IPS-20b (cell line): ENCODE measurements at regions not wholly inside any gene's neighbourhood (a gene's known extent, or its start where the extent isn't known, plus 50 kb on each side); places are given as distances from the start of the nearest gene placed in this dataset.

Source experiments
- H3K27ac ChIP-seq: one replicate; pipeline ENCODE4 v1.5.1; 2013; ENCODE audit warnings: low read length
- H3K27me3 ChIP-seq: 2 replicates; pipeline ENCODE4 v1.6.1; 2013; ENCODE audit warnings: mild to moderate bottlenecking, low read length, inconsistent platforms; ENCODE audit not compliant: insufficient read depth
- H3K36me3 ChIP-seq: 2 replicates; pipeline ENCODE4 v1.6.1; 2013; ENCODE audit warnings: low read depth, mild to moderate bottlenecking, inconsistent platforms, low read length, moderate library complexity; ENCODE audit not compliant: insufficient read depth
- H3K4me1 ChIP-seq: 2 replicates; pipeline ENCODE4 v1.6.1; 2013; ENCODE audit warnings: mild to moderate bottlenecking, control low read depth, inconsistent platforms, low read length, moderate library complexity; ENCODE audit not compliant: insufficient read depth
- H3K4me3 ChIP-seq: 2 replicates; pipeline ENCODE4 v1.5.1; 2013; ENCODE audit warnings: mild to moderate bottlenecking, low read length, inconsistent platforms
- H3K9ac ChIP-seq: 2 replicates; pipeline ENCODE4 v1.6.1; 2013; ENCODE audit warnings: low read depth, mild to moderate bottlenecking, inconsistent platforms, low read length, moderate library complexity
- H3K9me3 ChIP-seq: 2 replicates; pipeline ENCODE4 v1.6.1; 2013; ENCODE audit warnings: mild to moderate bottlenecking, low read depth, low read length, inconsistent platforms; ENCODE audit not compliant: insufficient read depth

GRCh38 chr16:6032438-6032837, 934.8 kb upstream of the EEF2KMT start:
- H3K36me3 ChIP-seq: no peaks in the 10 kb centered on the region
- no peaks in the 10 kb centered on the region for H3K27me3 ChIP-seq
- no peaks in the 10 kb centered on the region for H3K4me1 ChIP-seq
- H3K9ac ChIP-seq: no peak overlapping the region
- no peak overlapping the region for H3K4me3 ChIP-seq
- no peaks in the 10 kb centered on the region for H3K9me3 ChIP-seq
- no peak overlapping the region for H3K27ac ChIP-seq

GRCh38 chr16:6031567-6031966, 934.0 kb upstream of the EEF2KMT start:
- Histone ChIP-seq H3K4me3 (no peak overlapping the region), H3K9ac (no peak overlapping the region), H3K27me3 (no peaks in the 10 kb centered on the region), H3K9me3 (no peaks in the 10 kb centered on the region), H3K36me3 (no peaks in the 10 kb centered on the region), H3K27ac (no peak overlapping the region), H3K4me1 (no peaks in the 10 kb centered on the region)

- no peak overlapping the region for H3K4me3 ChIP-seq
- no peaks in the 10 kb centered on the region for H3K4me1 ChIP-seq
- no peaks in the 10 kb centered on the region for H3K36me3 ChIP-seq
- no peak overlapping the region for H3K9ac ChIP-seq
- no peaks in the 10 kb centered on the region for H3K9me3 ChIP-seq
- no peak overlapping the region for H3K27ac ChIP-seq
- no peaks in the 10 kb centered on the region for H3K27me3 ChIP-seq
Measured at GRCh38 chr16:6031102-6031501, 933.5 kb upstream of the EEF2KMT start.

- Histone ChIP-seq H3K27me3 (no peaks in the 10 kb centered on the region), H3K9me3 (no peaks in the 10 kb centered on the region), H3K9ac (no peak overlapping the region), H3K27ac (no peak overlapping the region), H3K4me1 (no peaks in the 10 kb centered on the region), H3K4me3 (no peak overlapping the region), H3K36me3 (no peaks in the 10 kb centered on the region)
Measured at GRCh38 chr16:6027733-6028132, 930.1 kb upstream of the EEF2KMT start.

- no peaks in the 10 kb centered on the region for H3K9me3 ChIP-seq
- no peak overlapping the region for H3K27ac ChIP-seq
- H3K9ac ChIP-seq: no peak overlapping the region
- H3K27me3 ChIP-seq: peaks cover 36% of the 10 kb centered on the region
- H3K4me1 ChIP-seq: no peaks in the 10 kb centered on the region
- H3K36me3 ChIP-seq: no peaks in the 10 kb centered on the region
- H3K4me3 ChIP-seq: no peak overlapping the region
Measured at GRCh38 chr16:6023449-6023848, 925.9 kb upstream of the EEF2KMT start.

- Histone ChIP-seq H3K4me3 (no peak overlapping the region), H3K36me3 (no peaks in the 10 kb centered on the region), H3K27ac (no peak overlapping the region), H3K9ac (no peak overlapping the region), H3K9me3 (no peaks in the 10 kb centered on the region), H3K27me3 (peaks cover 55% of the 10 kb centered on the region), H3K4me1 (no peaks in the 10 kb centered on the region)
Measured at GRCh38 chr16:6021276-6021943, 923.8 kb upstream of the EEF2KMT start.

GRCh38 chr16:6020162-6020985, 922.8 kb upstream of the EEF2KMT start:
- Histone ChIP-seq H3K9me3 (no peaks in the 10 kb centered on the region), H3K27me3 (peaks cover 55% of the 10 kb centered on the region), H3K27ac (no peak overlapping the region), H3K4me3 (peak overlapping the region; percentile 79), H3K4me1 (no peaks in the 10 kb centered on the region), H3K36me3 (no peaks in the 10 kb centered on the region), H3K9ac (peak overlapping the region; percentile 30; the same call in 1 of the 2 replicates)

GRCh38 chr16:6019490-6019991, 921.9 kb upstream of the EEF2KMT start:
- Histone ChIP-seq H3K4me3 (peak overlapping the region; percentile 79), H3K27me3 (peaks cover 55% of the 10 kb centered on the region), H3K36me3 (no peaks in the 10 kb centered on the region), H3K9ac (peak overlapping the region; percentile 30; the same call in 1 of the 2 replicates), H3K4me1 (no peaks in the 10 kb centered on the region), H3K9me3 (no peaks in the 10 kb centered on the region), H3K27ac (no peak overlapping the region)

GRCh38 chr16:6018848-6019489, 921.4 kb upstream of the EEF2KMT start:
- peak overlapping the region; percentile 79; the same call in 1 of the 2 replicates for H3K4me3 ChIP-seq
- peaks cover 55% of the 10 kb centered on the region for H3K27me3 ChIP-seq
- no peaks in the 10 kb centered on the region for H3K4me1 ChIP-seq
- no peak overlapping the region; the same call in 1 of the 2 replicates for H3K9ac ChIP-seq
- no peaks in the 10 kb centered on the region for H3K9me3 ChIP-seq
- H3K27ac ChIP-seq: no peak overlapping the region
- no peaks in the 10 kb centered on the region for H3K36me3 ChIP-seq

- Histone ChIP-seq H3K36me3 (no peaks in the 10 kb centered on the region), H3K27ac (no peak overlapping the region), H3K4me3 (no peak overlapping the region), H3K9ac (no peak overlapping the region), H3K4me1 (no peaks in the 10 kb centered on the region), H3K9me3 (no peaks in the 10 kb centered on the region), H3K27me3 (peaks cover 51% of the 10 kb centered on the region)
Measured at GRCh38 chr16:6016530-6017184, 919.1 kb upstream of the EEF2KMT start.

- Histone ChIP-seq H3K4me1 (no peaks in the 10 kb centered on the region), H3K27ac (no peak overlapping the region), H3K27me3 (peaks cover 12% of the 10 kb centered on the region), H3K4me3 (no peak overlapping the region), H3K9me3 (no peaks in the 10 kb centered on the region), H3K9ac (no peak overlapping the region), H3K36me3 (no peaks in the 10 kb centered on the region)
Measured at GRCh38 chr16:6012716-6013115, 915.1 kb upstream of the EEF2KMT start.
